ENCODE measurements at regions not wholly inside any gene's neighbourhood (a gene's known extent, or its start where the extent isn't known, plus 50 kb on each side); places are given as distances from the start of the nearest gene placed in this dataset.

GRCh38 chr13:97113231-97114001 lies 108.7 kb upstream of the MBNL2 start:
- no peak overlapping the region for H3K9ac ChIP-seq (replicated peaks; ENCODE audit: extremely low read depth, insufficient read depth, low read length)

More at GRCh38 chr13:97113231-97114001, 108.7 kb upstream of the MBNL2 start:
- DNase-seq (ENCODE audit: low read depth, low spot score): no peak
- ChIA-PET CTCF (interaction anchor here (0.8 to 12.0 kb wide), 8 partner anchors 28 to 253 kb away, joined by 3 to 256 read pairs (median 6); partner anchors contain the start of gene MBNL2), POLR2A (no interaction called here)
- H3K9me1 ChIP-seq (replicated peaks; ENCODE audit: control insufficient read depth, extremely low read depth, insufficient read depth, low read length): no peaks in the 10 kb centered on the region
- H3K27me3 ChIP-seq (ENCODE audit: control insufficient read depth in 2 of 2, insufficient read depth in 2 of 2, low read length in 2 of 2): no peaks in the 10 kb centered on the region
- H2AFZ ChIP-seq (ENCODE audit: low read depth, low read length): no peak overlapping the region
- no peaks in the 10 kb centered on the region for H3K79me2 ChIP-seq (ENCODE audit: control insufficient read depth, insufficient read depth, low read length)
- H3K4me1 ChIP-seq (ENCODE audit: control insufficient read depth, extremely low read depth, insufficient read depth, low read length): peaks cover 37% of the 10 kb centered on the region
- H3K36me3 ChIP-seq (ENCODE audit: control insufficient read depth in 2 of 2, extremely low read depth in 1 of 2, insufficient read depth in 2 of 2, low read length in 2 of 2): no peaks in the 10 kb centered on the region
- intact Hi-C loops (cut with micrococcal nuclease): no loop called here
- no peak for FAIRE-seq
- no peak overlapping the region for H3K4me2 ChIP-seq (ENCODE audit: insufficient read depth, low read length)
- H4K20me1 ChIP-seq (replicated peaks; ENCODE audit: control insufficient read depth, extremely low read depth, insufficient read depth, low read length): no peaks in the 10 kb centered on the region
- no peak overlapping the region for H3K4me3 ChIP-seq (replicated peaks in 1 of 3; ENCODE audit: insufficient read depth in 1 of 3, low read depth in 1 of 3, low read length in 3 of 3)
- no peaks in the 10 kb centered on the region for H3K9me3 ChIP-seq (replicated peaks; ENCODE audit: control insufficient read depth, insufficient read depth, low read length)
- dilution Hi-C loops (cut with MboI; ENCODE audit: extremely low pct_ligation_motif_present, low sequenced_read_pairs): loop anchor here (25.0 kb wide), 1 partner anchor 99 kb away; the partner anchor contains the start of gene MBNL2
- H3K27ac ChIP-seq (ENCODE audit: insufficient read depth, low read depth, low read length): no peak overlapping the region
- no peak for TF ChIP-seq MYC (IDR thresholded peaks at IDR 0.05; ENCODE audit: low read depth, low read length)
- TF ChIP-seq FOS (IDR thresholded peaks at IDR 0.05; ENCODE audit: borderline replicate concordance, insufficient read depth, low read length): no peak
- no peak for TF ChIP-seq CTCF (IDR thresholded peaks at IDR 0.05; ENCODE audit: extremely low read depth in 1 of 2, insufficient read depth in 1 of 2, low read depth in 1 of 2, low read length in 2 of 2)
- TF ChIP-seq GATA2 (IDR thresholded peaks at IDR 0.05; ENCODE audit: insufficient read depth, insufficient read length, low read depth, low read length): no peak
- no peak for TF ChIP-seq MAX (IDR thresholded peaks at IDR 0.05; ENCODE audit: insufficient read depth, insufficient read length)
- TF ChIP-seq POLR2A (IDR thresholded peaks at IDR 0.05; ENCODE audit: low read depth, low read length): no peak
- TF ChIP-seq POLR2AphosphoS5 (IDR thresholded peaks at IDR 0.05; ENCODE audit: insufficient read depth, low read depth, low read length): no peak
- TF ChIP-seq JUN (IDR thresholded peaks at IDR 0.05; ENCODE audit: borderline replicate concordance, insufficient read depth, insufficient read length, low read depth): no peak
- no peak for TF ChIP-seq EZH2 (IDR thresholded peaks at IDR 0.05; ENCODE audit: borderline replicate concordance, low read depth, low read length, severe bottlenecking)
- BruUV-seq (replicated peaks): no TSS peak

Measured in endothelial cell of umbilical vein (primary cell).